ENCODE measurements at regions not wholly inside any gene's neighbourhood (a gene's known extent, or its start where the extent isn't known, plus 50 kb on each side); places are given as distances from the start of the nearest gene placed in this dataset.

GRCh38 chr2:174666845-174667244 is 69.2 kb upstream of the WIPF1 start:
- no peaks in the 10 kb centered on the region for H3K36me3 ChIP-seq
- DNase-seq = no peak
- peak overlapping the region; percentile 6 to 65 (median 55) for H3K27ac ChIP-seq
- H3K9me3 ChIP-seq = peaks cover 0 to 2% (median 0%) of the 10 kb centered on the region in 4 donors
- intact Hi-C loops (cut with DNase I) = no loop called here
- peaks cover 0 to 75% (median 69%) of the 10 kb centered on the region in 4 donors for H3K4me1 ChIP-seq
- WGBS, 2 donors = 80 to 91% methylated on average over 5 of the region's 5 CpGs
- TF ChIP-seq EP300 (IDR thresholded peaks at IDR 0.05) = no peak
- no peaks in the 10 kb centered on the region for H3K27me3 ChIP-seq
- no peak overlapping the region for H3K4me3 ChIP-seq

GRCh38 chr2:174666312-174666711 is 68.7 kb upstream of the WIPF1 start:
- TF ChIP-seq POLR2AphosphoS5 (IDR thresholded peaks at IDR 0.05) (no peak), POLR2A (IDR thresholded peaks at IDR 0.05) (no peak), EP300 (IDR thresholded peaks at IDR 0.05) (no peak)
- TF ChIP-seq, protein P1, sequence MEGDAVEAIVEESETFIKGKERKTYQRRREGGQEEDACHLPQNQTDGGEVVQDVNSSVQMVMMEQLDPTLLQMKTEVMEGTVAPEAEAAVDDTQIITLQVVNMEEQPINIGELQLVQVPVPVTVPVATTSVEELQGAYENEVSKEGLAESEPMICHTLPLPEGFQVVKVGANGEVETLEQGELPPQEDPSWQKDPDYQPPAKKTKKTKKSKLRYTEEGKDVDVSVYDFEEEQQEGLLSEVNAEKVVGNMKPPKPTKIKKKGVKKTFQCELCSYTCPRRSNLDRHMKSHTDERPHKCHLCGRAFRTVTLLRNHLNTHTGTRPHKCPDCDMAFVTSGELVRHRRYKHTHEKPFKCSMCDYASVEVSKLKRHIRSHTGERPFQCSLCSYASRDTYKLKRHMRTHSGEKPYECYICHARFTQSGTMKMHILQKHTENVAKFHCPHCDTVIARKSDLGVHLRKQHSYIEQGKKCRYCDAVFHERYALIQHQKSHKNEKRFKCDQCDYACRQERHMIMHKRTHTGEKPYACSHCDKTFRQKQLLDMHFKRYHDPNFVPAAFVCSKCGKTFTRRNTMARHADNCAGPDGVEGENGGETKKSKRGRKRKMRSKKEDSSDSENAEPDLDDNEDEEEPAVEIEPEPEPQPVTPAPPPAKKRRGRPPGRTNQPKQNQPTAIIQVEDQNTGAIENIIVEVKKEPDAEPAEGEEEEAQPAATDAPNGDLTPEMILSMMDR (IDR thresholded peaks at IDR 0.05) = no peak
- no peak for DNase-seq
- Histone ChIP-seq H3K36me3 (no peaks in the 10 kb centered on the region), H3K27me3 (no peaks in the 10 kb centered on the region), H3K4me3 (no peak overlapping the region), H3K9me3 (no peaks in the 10 kb centered on the region), H3K27ac (peak overlapping the region; percentile 17 to 65 (median 55)), H3K4me1 (peaks cover 0 to 77% (median 69%) of the 10 kb centered on the region in 4 donors)
- intact Hi-C loops (cut with DNase I) = no loop called here

DNA sequence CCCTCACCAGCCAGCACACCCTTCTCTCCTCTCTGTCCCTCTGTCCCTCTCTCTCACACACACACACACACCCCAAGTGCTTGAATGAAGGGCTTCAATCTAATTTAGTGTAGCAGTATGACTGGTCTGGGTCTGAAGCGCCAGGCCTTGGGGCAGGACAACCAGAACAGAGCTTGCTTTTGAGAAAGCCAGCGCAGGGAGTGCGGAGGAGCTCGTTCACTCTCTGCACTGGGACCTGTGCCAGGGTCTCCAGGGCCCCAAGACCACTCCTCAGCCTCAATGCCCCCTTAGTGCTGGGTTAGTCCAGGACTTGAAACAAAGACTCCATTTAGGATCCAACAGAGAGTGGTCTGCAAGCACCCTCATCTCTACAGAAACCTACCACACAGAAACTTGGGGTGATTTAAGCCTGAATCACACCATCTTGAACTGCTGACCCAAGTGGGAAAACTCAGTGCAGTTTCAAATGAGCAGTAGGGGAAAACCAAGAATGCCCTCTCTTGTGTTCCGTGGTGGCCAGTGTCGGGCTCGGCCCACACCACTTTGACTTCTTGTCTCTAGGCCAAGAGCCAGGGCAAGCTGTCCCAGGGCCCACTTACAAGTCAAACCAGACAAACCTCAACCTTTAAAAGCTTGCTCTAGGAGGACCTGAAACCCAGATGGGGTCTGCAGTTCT is 66.6 kb upstream of the WIPF1 start:
- Histone ChIP-seq H3K4me1 (peaks cover 0 to 82% (median 68%) of the 10 kb centered on the region in 4 donors), H3K4me3 (no peak overlapping the region), H3K36me3 (no peaks in the 10 kb centered on the region), H3K9me3 (no peaks in the 10 kb centered on the region), H3K27me3 (no peaks in the 10 kb centered on the region), H3K27ac (peak overlapping the region; percentile 54 to 82 (median 80))
- WGBS, 2 donors = 88 to 93% methylated on average over 7 of the region's 7 CpGs
- intact Hi-C loops (cut with DNase I) = no loop called here
- peak; percentile 71 for DNase-seq
- no peak for TF ChIP-seq POLR2AphosphoS5 (IDR thresholded peaks at IDR 0.05)
- TF ChIP-seq, protein P1 (IDR thresholded peaks at IDR 0.05) = no peak
- TF ChIP-seq EP300 (IDR thresholded peaks at IDR 0.05) = no peak
- no peak for TF ChIP-seq POLR2A (IDR thresholded peaks at IDR 0.05)

DNA sequence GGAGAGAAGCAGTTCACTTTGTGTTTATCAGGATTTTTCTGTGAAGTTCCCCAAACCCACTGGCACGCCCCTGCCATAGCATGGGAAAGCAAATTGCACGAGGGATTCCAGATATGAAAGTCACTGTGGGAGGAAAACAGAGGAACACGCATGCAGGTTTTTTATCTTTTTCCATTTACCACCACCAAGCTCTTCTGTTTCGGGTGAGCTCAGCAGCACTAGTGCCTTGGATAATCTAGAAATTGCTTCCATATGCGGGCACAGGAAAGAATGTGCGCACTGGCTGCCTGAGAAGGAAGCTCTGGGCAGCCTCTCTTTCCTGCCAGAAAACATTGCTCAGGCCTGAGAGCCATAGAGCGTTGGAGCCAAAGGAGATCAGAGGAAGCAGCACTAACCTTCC is 65.9 kb upstream of the WIPF1 start:
- peak overlapping the region; percentile 54 to 82 (median 80) for H3K27ac ChIP-seq
- no peak overlapping the region for H3K4me3 ChIP-seq
- DNase-seq = peak; percentile 71
- no peaks in the 10 kb centered on the region for H3K36me3 ChIP-seq
- H3K4me1 ChIP-seq = peaks cover 0 to 77% (median 69%) of the 10 kb centered on the region in 4 donors
- intact Hi-C loops (cut with DNase I) = no loop called here
- WGBS, 2 donors = 59 to 80% methylated on average over 7 of the region's 7 CpGs
- H3K9me3 ChIP-seq = no peaks in the 10 kb centered on the region
- no peaks in the 10 kb centered on the region for H3K27me3 ChIP-seq
- peak in 1 of 4 donors; percentile 18 for TF ChIP-seq POLR2AphosphoS5 (IDR thresholded peaks at IDR 0.05)
- TF ChIP-seq, protein P1 (IDR thresholded peaks at IDR 0.05) = no peak
- no peak for TF ChIP-seq POLR2A (IDR thresholded peaks at IDR 0.05)
- TF ChIP-seq EP300 (IDR thresholded peaks at IDR 0.05) = no peak

- no peak for DNase-seq
- Histone ChIP-seq H3K9me3 (no peaks in the 10 kb centered on the region), H3K4me1 (peaks cover 0 to 73% (median 64%) of the 10 kb centered on the region in 4 donors), H3K27ac (peak overlapping the region; percentile 54 to 82 (median 80)), H3K4me3 (no peak overlapping the region), H3K36me3 (no peaks in the 10 kb centered on the region), H3K27me3 (no peaks in the 10 kb centered on the region)
- intact Hi-C loops (cut with DNase I) = no loop called here
- 59 to 72% methylated on average over 3 of the region's 3 CpGs for WGBS, 2 donors
- TF ChIP-seq POLR2A (IDR thresholded peaks at IDR 0.05) (no peak), EP300 (IDR thresholded peaks at IDR 0.05) (no peak), POLR2AphosphoS5 (IDR thresholded peaks at IDR 0.05) (no peak)
- TF ChIP-seq, protein P1 (IDR thresholded peaks at IDR 0.05) = no peak
Observed at GRCh38 chr2:174662859-174663258, 65.3 kb upstream of the WIPF1 start.
